BE2C (cell line): ENCODE measurements at regions not wholly inside any gene's neighbourhood (a gene's known extent, or its start where the extent isn't known, plus 50 kb on each side); places are given as distances from the start of the nearest gene placed in this dataset.

Experiments
- DNase-seq: peaks from one replicate; pipeline ENCODE4 v3.0.0-alpha.2; 2020
- H3K27me3 ChIP-seq: fragments of 250-450 bp; sonication (Bioruptor Pico); 2 replicates; pipeline ENCODE4 v1.5.1; 2020; ENCODE audit warnings: mild to moderate bottlenecking
- H3K36me3 ChIP-seq: fragments of 250-450 bp; sonication (Bioruptor Pico); 2 replicates; pipeline ENCODE4 v1.5.1; 2020; ENCODE audit warnings: mild to moderate bottlenecking
- H3K4me1 ChIP-seq: fragments of 250-450 bp; sonication (Bioruptor Pico); 2 replicates; pipeline ENCODE4 v1.5.1; 2020
- H3K4me3 ChIP-seq: 2 replicates; pipeline ENCODE4 v1.5.1; 2011; ENCODE audit warnings: low read depth, low read length
- H3K9me3 ChIP-seq: fragments of 250-450 bp; sonication (Bioruptor Pico); 2 replicates; pipeline ENCODE4 v1.5.1; 2020
- TF ChIP-seq, protein P1 (sequence below): IDR thresholded peaks from 2 replicates; pipeline ENCODE4 v1.5.1; 2012; ENCODE audit warnings: mild to moderate bottlenecking, low read depth, low read length

DNA sequence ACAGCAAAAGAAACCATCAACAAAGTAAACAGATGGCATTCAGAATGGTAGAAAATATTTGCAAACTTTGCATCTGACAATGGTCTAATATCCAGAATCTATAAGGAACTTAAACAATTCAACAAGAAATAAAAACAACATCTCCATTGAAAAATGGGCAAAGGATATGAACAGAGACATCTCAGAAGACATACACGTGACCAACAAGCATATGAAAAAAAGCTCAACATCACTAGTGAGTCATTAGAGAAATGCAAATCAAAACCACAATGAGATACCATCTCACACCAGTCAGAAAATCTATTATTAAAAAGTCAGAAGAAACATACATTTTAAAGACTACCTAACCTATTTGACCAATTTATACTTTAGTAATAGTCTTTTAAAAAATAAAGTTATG, 571.3 kb upstream of the NRG3 start:
- Histone ChIP-seq H3K27me3 (no peaks in the 10 kb centered on the region), H3K4me1 (no peaks in the 10 kb centered on the region), H3K36me3 (no peaks in the 10 kb centered on the region), H3K9me3 (no peaks in the 10 kb centered on the region), H3K4me3 (no peak overlapping the region)
- DNase-seq: no peak
- TF ChIP-seq, protein P1, sequence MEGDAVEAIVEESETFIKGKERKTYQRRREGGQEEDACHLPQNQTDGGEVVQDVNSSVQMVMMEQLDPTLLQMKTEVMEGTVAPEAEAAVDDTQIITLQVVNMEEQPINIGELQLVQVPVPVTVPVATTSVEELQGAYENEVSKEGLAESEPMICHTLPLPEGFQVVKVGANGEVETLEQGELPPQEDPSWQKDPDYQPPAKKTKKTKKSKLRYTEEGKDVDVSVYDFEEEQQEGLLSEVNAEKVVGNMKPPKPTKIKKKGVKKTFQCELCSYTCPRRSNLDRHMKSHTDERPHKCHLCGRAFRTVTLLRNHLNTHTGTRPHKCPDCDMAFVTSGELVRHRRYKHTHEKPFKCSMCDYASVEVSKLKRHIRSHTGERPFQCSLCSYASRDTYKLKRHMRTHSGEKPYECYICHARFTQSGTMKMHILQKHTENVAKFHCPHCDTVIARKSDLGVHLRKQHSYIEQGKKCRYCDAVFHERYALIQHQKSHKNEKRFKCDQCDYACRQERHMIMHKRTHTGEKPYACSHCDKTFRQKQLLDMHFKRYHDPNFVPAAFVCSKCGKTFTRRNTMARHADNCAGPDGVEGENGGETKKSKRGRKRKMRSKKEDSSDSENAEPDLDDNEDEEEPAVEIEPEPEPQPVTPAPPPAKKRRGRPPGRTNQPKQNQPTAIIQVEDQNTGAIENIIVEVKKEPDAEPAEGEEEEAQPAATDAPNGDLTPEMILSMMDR: no peak

DNA sequence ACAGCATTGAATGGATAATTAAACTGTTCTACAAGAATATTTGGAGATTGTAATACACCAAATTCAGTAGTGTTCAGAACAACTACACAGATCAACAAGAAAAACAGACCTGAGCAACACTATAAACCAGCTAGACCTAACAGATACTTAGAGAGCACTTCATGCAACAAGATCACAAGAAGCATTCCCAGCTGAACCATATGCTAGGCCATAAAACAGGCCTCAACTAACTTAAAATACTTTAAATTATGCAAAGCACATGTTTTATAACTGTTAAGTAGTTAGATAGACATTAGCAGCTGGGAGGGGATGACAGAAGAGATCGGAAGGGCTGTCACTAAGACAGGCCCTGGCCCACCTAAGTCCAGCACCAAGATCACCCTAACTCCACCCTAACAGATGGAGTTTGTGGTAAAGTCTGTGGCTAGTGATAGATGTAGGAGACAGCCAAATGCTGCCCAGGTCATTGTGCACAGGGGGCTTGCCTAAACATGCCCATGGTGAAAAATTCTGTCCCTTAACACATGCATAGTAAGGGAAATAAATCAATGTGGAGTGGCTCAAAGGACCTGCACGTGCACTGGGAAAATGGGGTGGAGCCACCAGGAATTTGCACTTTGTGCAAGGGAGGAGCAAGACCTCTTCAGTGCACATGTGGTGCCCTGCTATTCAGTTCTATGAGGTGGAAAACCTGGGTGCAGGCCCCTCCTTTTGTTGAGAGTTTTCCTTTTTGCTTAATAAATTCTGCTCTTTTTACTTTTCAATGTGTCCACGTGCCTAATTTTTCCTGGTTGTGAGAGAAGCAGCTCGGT, 567.8 kb upstream of the NRG3 start:
- Histone ChIP-seq H3K4me3 (no peak overlapping the region), H3K36me3 (no peaks in the 10 kb centered on the region), H3K27me3 (no peaks in the 10 kb centered on the region), H3K9me3 (no peaks in the 10 kb centered on the region), H3K4me1 (no peaks in the 10 kb centered on the region)
- TF ChIP-seq, protein P1: no peak
- no peak for DNase-seq

DNA sequence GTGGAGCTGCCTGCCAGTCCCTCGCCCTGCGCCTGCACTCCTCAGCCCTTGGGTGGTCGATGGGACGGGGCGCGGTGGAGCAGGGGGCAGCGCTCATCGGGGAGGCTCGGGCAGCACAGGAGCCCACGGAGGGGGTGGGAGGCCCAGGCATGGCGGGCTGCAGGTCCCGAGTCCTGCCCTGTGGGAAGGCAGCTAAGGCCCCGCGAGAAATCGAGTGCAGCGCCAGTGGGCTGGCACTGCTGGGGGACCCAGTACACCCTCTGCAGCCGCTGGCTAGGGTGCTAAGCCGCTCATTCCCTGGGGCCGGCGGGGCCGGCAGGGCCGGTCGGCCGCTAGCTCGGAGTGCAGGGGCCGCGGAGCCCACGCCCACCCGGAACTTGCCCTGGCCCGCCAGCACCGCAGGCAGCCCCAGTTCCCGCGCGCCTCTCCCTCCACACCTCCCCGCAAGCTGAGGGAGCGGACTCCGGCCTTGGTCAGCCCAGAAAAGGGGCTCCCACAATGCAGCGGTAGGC, 565.9 kb upstream of the NRG3 start:
- no peak overlapping the region for H3K4me3 ChIP-seq
- DNase-seq: no peak
- no peaks in the 10 kb centered on the region for H3K27me3 ChIP-seq
- TF ChIP-seq, protein P1: no peak
- H3K4me1 ChIP-seq: no peaks in the 10 kb centered on the region
- H3K36me3 ChIP-seq: no peaks in the 10 kb centered on the region
- H3K9me3 ChIP-seq: no peaks in the 10 kb centered on the region

DNA sequence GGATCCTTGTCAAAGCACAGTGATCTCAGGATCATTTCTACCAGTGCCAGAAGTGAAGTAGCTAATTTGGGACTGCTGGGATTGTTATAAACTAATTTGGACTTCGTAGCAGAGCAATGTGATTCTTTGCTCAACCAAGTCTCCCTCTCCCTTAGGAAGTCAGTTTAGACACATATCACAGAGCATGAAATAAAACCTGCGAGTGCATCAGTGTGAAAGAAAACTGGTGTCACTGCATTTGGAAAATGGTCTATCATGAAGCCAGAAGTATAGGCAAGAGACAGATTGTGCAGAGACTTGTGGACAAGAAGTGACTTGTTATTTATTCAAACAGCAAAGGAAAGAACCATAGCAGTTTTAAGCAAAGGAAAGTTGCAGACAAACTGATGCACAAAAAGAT, 560.5 kb upstream of the NRG3 start:
- Histone ChIP-seq H3K4me1 (no peaks in the 10 kb centered on the region), H3K27me3 (no peaks in the 10 kb centered on the region), H3K4me3 (no peak overlapping the region), H3K36me3 (no peaks in the 10 kb centered on the region), H3K9me3 (no peaks in the 10 kb centered on the region)
- DNase-seq: no peak
- TF ChIP-seq, protein P1: no peak

DNA sequence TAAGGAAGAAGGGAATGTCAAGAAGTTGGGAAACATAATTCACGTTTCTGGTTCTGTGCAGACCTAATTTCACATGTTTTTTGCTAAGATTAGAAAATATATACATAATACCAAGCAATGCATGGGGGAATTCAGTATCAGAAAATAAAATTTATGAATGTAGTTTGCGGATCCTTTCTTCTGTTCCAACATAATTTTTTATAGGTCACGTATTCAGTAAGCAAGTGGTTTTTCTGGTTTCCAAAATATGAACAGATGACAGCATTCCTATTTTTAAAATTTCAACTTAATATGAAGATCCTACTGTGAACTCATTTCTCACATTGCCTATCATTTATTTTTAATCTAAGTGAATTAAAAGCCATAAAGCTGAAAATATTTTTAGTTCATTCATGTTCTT, 560.0 kb upstream of the NRG3 start:
- H3K9me3 ChIP-seq: no peaks in the 10 kb centered on the region
- TF ChIP-seq, protein P1: no peak
- no peak overlapping the region for H3K4me3 ChIP-seq
- no peaks in the 10 kb centered on the region for H3K27me3 ChIP-seq
- no peaks in the 10 kb centered on the region for H3K36me3 ChIP-seq
- H3K4me1 ChIP-seq: no peaks in the 10 kb centered on the region
- no peak for DNase-seq

DNA sequence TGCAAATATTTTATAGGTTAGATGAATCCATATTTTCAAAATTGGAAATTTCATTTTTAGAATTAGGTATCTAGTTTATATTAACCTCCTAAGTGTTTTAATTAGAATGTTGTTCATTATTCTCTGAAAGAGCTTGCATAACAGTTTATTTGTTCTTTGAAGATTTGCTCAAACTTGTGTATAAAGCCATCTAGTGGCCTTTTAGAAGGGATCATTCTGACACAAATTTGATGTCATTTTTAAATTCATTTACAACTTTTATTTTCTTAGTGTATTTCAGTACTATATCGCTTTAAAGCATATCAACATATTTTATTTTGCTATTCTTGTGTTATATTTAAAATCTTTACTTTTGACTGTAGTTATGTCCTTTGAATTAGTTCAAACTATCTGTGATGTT, 527.0 kb upstream of the NRG3 start:
- TF ChIP-seq, protein P1: no peak
- no peaks in the 10 kb centered on the region for H3K27me3 ChIP-seq
- no peaks in the 10 kb centered on the region for H3K4me1 ChIP-seq
- DNase-seq: no peak
- no peaks in the 10 kb centered on the region for H3K9me3 ChIP-seq
- H3K4me3 ChIP-seq: no peak overlapping the region
- H3K36me3 ChIP-seq: no peaks in the 10 kb centered on the region
